GM19043 (cell line): ENCODE measurements at regions not wholly inside any gene's neighbourhood (a gene's known extent, or its start where the extent isn't known, plus 50 kb on each side); places are given as distances from the start of the nearest gene placed in this dataset.
"Not testable (repeated sequence)": the region's sequence is repeated elsewhere in the genome, so short reads cannot be mapped to it uniquely, and the experiment has no call there.

Experiments
- ATAC-seq: cut with Tn5 transposase; IDR thresholded peaks from one replicate; pipeline ENCODE4 v1.9.1; 2021; ENCODE audit warnings: low read depth; ENCODE audit not compliant: unreplicated experiment

DNA sequence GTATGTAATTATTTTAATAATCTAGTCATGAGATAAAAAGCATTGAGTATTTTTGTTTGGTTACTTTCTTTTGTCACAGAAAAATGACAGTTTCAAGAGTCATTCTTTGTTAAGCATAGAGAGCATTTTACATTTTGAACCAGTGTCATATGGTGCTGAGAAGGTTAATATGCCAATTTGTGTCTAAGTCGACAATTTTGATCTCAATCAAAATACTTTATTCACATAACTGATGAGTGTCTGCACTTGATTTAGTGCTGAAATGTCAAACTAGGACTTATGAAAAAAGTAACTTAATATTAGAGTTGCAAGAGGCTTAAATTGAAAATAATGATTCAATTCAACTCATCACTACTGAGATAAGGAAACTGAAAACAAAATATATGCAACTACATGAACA lies 1804.6 kb upstream of the ACO1 start:
- no peak for ATAC-seq

- no peak for ATAC-seq
These were observed 1802.2 kb upstream of the ACO1 start for GRCh38 chr9:30582240-30582639.

GRCh38 chr9:30584559-30584958 lies 1799.9 kb upstream of the ACO1 start:
- ATAC-seq = no peak

DNA sequence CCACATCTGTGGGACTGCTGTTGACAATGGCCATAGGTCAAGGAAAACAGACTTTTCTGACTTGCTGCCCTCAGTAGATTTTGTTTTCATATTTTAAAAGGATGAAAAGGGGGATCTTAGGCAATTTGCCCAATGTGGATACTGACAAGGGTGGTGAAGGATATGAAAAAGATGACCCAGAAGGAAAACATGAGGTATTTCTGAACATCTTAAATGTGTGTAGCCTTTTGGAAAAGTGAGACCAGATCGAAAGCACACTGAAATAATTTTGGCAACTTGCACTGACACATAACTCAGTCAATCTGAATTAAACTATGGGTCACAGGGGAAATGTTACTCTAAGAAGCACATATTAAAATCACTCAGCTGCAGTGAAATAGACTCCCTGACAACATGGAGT lies 1793.0 kb upstream of the ACO1 start:
- no peak for ATAC-seq

DNA sequence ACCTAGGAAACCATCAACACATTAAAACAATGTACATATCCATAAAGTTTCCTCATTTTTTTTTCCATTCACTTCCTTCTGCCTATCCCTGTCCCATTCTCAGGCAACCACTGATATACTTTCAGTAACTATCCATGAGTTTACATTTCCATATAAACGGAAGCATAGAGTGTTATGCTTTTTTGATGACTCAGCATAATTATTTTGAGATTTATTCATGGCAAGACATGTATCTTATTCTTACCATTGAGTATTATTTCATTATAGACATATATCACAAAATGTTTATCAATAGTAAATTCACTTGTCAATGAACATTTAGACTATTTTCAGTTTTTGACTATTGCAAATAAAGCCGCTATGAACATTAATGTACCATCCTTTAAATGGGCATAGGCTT lies 1786.8 kb upstream of the ACO1 start:
- no peak for ATAC-seq

- ATAC-seq = no peak
These were observed 1778.5 kb upstream of the ACO1 start for GRCh38 chr9:30605936-30606335.

- no peak for ATAC-seq
These were observed 1774.7 kb upstream of the ACO1 start for GRCh38 chr9:30609713-30610112.

- not testable (repeated sequence) for ATAC-seq
These were observed 1767.7 kb upstream of the ACO1 start for GRCh38 chr9:30616782-30617181.

GRCh38 chr9:30622561-30622960 lies 1761.9 kb upstream of the ACO1 start:
- no peak for ATAC-seq

GRCh38 chr9:30628915-30629567 lies 1755.4 kb upstream of the ACO1 start:
- no peak for ATAC-seq

DNA sequence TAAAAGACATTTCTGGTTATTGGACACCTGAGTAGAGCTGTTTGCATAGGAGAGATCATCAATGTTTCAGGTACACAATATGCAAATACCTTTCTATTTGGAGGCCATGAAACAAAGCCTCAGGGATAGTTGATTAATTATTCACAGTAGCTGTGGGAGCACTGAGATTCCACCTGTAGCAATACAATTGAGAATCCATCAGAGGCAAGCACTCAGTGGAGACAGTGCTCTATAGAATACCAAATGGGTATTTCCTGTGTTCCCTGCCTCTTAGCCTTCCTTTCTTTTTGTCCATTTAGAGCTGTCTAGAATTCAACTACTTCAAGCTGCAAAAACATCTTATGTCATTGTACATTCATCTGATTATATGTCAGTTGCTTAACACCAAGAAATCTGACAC lies 1754.0 kb upstream of the ACO1 start:
- ATAC-seq = no peak

DNA sequence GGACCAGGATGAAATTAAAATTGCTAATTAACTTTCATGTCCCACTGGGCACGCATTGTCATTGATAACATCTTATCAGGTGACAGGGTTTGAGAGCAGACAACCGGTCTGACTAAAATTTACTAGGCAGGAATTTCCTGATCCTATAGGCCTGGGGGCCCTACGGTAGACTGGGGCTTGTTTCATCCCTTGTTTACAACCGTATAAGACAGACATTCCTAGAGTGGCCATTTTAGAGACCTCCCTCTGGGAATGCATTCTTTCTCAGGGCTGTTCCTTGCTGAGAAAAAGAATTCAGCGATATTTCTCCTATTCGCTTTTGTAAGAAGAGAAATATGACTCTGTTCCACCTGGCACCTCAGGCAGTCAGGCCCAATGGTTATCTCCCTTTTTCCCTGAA lies 1737.8 kb upstream of the ACO1 start:
- ATAC-seq = not testable (repeated sequence)

DNA sequence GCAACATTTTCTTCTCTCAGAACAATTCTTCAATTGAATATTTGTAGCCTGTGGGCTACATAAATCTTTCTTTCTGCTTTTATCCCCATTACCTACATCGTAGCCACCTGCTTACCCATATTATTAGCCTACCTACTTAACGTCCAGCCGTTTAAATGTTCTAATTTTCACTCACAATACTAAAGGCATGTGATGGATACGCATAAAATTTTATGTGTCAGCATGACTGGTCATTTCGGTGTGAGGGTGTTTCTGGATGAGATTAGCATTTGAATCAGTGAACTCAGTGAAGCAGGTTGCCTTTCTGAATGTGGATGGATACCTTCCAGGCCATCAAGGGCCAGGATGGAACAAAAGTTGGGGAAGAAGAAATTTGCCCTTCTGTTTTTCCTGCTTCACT lies 1722.5 kb upstream of the ACO1 start:
- no peak for ATAC-seq

GRCh38 chr9:30670805-30671562 lies 1713.5 kb upstream of the ACO1 start:
- no peak for ATAC-seq

GRCh38 chr9:30673132-30673531 lies 1711.3 kb upstream of the ACO1 start:
- ATAC-seq = no peak

GRCh38 chr9:30676651-30677050 lies 1707.8 kb upstream of the ACO1 start:
- no peak for ATAC-seq

DNA sequence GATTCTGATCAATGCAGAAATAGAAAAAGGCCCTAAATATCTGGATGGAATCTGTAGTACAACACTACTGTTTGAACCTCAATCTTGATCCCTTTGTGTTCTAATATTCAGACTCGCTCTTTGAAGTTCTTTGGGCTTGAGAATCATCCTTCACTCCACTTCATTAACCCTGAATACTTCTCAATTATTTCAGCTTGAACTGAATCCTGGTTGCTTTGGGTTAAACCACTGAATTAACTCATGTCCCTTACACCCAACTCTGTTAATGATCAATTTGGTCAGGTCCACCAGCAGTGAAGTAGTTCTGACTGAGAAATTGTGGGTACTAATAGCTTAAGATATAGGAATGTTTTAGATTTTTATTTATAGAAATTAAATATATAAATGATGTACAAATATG lies 1707.2 kb upstream of the ACO1 start:
- no peak for ATAC-seq

- ATAC-seq = no peak
These were observed 1695.6 kb upstream of the ACO1 start for GRCh38 chr9:30688801-30689200.

GRCh38 chr9:30697958-30698357 lies 1686.5 kb upstream of the ACO1 start:
- ATAC-seq = no peak

GRCh38 chr9:30711591-30711990 lies 1672.9 kb upstream of the ACO1 start:
- ATAC-seq = no peak

- ATAC-seq = no peak
These were observed 1671.2 kb upstream of the ACO1 start for GRCh38 chr9:30713243-30713642.

DNA sequence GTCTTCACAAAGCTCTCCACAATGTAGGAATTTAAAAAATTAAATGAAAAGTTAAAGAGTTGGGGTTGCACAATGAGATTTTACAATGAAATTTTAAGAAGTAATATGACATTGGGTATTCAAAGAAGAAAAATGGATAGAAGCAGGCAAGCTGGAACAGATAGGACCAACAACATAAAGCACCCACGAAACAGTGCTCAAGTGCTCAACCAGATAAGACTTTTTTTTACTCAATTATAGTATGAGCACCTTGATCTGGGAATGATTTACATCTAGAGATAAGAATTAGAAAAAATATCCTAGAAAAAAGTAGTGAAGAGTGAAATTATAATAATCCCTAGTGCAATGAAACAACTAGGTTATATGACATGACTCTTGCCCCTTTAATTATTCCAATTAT lies 1670.1 kb upstream of the ACO1 start:
- ATAC-seq = no peak
